ENCODE measurements at regions not wholly inside any gene's neighbourhood (a gene's known extent, or its start where the extent isn't known, plus 50 kb on each side); places are given as distances from the start of the nearest gene placed in this dataset.

DNA sequence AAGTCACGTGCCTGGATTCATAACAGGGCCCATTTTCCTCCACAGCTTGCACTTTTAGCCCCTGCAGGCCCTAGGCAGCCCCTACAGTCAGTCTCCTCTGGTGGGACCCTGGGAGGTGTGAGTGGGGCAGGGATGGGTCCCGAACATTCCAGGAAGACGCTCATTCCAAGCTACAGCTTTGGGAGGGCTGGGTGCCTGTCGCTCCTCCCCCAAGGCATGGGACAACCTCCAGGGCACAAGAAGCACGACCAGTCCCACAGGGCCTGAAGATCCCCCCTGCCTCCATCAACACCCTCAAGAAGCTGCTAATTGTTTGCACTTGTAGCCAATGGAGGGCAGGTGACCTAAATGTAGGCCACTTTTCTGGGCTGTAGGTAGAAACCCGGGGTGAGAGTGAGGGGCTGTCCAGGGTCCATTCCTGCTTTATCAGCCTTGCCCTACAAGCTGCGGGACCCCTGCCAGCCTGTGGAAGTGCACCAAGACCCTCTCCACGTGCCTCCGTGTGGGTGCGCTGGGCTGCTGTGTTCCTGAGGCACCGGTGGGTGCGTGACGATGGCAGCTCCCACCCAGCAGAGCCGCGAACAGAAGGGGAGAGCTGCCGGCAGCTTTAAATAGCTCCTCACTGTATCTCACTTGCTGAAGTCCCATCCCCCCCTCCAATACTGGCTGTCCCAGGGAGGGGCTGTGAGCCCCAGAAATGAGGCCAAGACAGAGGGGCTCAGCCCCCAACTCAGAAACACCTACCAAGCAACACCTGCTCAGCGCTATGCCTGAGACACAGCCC is 91.9 kb upstream of the ARAP3 start:
- Histone ChIP-seq H3K27ac (no peak overlapping the region), H3K4me1 (no peaks in the 10 kb centered on the region), H3K4me3 (no peak overlapping the region), H3K9me3 (no peaks in the 10 kb centered on the region), H3K36me3 (no peaks in the 10 kb centered on the region), H3K27me3 (no peaks in the 10 kb centered on the region)
- intact Hi-C loops (cut with DNase I) = no loop called here
- TF ChIP-seq, protein P1, sequence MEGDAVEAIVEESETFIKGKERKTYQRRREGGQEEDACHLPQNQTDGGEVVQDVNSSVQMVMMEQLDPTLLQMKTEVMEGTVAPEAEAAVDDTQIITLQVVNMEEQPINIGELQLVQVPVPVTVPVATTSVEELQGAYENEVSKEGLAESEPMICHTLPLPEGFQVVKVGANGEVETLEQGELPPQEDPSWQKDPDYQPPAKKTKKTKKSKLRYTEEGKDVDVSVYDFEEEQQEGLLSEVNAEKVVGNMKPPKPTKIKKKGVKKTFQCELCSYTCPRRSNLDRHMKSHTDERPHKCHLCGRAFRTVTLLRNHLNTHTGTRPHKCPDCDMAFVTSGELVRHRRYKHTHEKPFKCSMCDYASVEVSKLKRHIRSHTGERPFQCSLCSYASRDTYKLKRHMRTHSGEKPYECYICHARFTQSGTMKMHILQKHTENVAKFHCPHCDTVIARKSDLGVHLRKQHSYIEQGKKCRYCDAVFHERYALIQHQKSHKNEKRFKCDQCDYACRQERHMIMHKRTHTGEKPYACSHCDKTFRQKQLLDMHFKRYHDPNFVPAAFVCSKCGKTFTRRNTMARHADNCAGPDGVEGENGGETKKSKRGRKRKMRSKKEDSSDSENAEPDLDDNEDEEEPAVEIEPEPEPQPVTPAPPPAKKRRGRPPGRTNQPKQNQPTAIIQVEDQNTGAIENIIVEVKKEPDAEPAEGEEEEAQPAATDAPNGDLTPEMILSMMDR (IDR thresholded peaks at IDR 0.05) = no peak
- DNase-seq (no peak), ATAC-seq (no peak)

DNA sequence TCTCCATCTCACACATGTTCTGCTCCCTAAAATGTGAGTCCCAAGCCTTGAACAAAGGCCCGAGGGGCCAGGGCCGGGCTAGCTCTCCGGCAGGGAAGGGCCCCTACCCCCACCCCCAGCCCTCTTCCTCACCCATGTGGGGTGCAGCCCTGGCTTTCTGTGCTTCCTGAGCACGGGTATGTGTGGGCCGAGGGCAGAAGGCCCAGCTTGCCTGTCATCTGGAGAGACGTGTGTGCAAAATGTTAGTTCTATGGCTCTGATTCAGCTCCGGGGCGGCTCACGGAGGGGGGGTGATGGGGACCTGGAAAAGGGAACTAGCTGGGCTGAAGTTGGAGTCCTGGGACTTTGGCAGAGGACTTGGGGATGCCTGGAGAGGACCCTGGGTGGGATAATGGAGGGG is 90.3 kb upstream of the ARAP3 start:
- ATAC-seq (no peak), DNase-seq (no peak)
- TF ChIP-seq, protein P1 (IDR thresholded peaks at IDR 0.05) = no peak
- H3K27me3 ChIP-seq = no peaks in the 10 kb centered on the region
- no peak overlapping the region for H3K27ac ChIP-seq
- H3K36me3 ChIP-seq = no peaks in the 10 kb centered on the region
- no peak overlapping the region for H3K4me3 ChIP-seq
- no peaks in the 10 kb centered on the region for H3K4me1 ChIP-seq
- intact Hi-C loops (cut with DNase I) = no loop called here
- H3K9me3 ChIP-seq = no peaks in the 10 kb centered on the region

DNA sequence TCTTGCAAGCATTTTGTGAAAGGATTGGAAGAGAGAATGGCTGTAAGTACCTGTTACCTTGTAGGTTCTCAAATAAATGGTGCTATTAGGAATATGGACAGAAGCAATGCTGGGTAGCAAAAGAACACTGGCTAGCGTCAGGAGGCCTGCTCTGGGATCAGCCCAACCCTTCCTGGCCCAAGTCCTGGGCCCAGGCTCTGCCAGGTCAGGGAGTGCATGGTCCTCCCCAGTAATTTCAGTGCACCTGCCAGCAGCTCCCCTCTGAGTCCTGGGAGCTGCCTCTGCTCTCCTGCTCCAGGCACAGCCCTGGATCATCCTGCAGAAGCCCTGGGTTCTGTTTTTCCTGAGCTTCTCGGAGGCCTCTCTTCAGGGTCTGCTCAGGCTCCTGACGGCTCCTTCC is 89.5 kb upstream of the ARAP3 start:
- ATAC-seq (no peak), DNase-seq (no peak)
- no peaks in the 10 kb centered on the region for H3K4me1 ChIP-seq
- H3K4me3 ChIP-seq = no peak overlapping the region
- no peaks in the 10 kb centered on the region for H3K9me3 ChIP-seq
- no peaks in the 10 kb centered on the region for H3K36me3 ChIP-seq
- intact Hi-C loops (cut with DNase I) = no loop called here
- TF ChIP-seq, protein P1 (IDR thresholded peaks at IDR 0.05) = no peak
- H3K27ac ChIP-seq = no peak overlapping the region
- no peaks in the 10 kb centered on the region for H3K27me3 ChIP-seq

- TF ChIP-seq, protein P1 (IDR thresholded peaks at IDR 0.05) = no peak
- H3K9me3 ChIP-seq = no peaks in the 10 kb centered on the region
- H3K4me3 ChIP-seq = no peak overlapping the region
- H3K36me3 ChIP-seq = no peaks in the 10 kb centered on the region
- no peak for DNase-seq
- no peak overlapping the region for H3K27ac ChIP-seq
- no peaks in the 10 kb centered on the region for H3K4me1 ChIP-seq
- no peak for ATAC-seq
- H3K27me3 ChIP-seq = no peaks in the 10 kb centered on the region
- intact Hi-C loops (cut with DNase I) = no loop called here
These were observed 89.0 kb upstream of the ARAP3 start for GRCh38 chr5:141771031-141771430.

DNA sequence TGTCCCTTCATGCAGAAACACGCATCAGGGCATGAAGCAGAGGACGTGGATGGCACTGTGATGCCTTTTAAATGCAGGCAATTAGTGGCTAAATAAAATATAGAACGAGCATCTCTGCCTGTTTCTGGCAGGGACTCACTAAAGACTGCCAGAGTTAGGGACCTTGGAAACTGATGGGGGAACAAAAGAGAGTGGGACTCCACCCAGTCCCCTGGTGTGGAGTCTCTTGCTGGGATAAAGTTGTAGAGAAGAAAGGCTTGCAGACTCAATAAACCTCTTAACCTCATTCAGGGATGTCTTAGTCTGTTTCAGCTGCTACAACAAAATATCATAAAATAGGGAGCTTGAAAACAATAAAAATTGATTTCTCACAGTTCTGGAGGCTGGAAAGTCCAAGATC is 87.6 kb upstream of the ARAP3 start:
- Histone ChIP-seq H3K27me3 (no peaks in the 10 kb centered on the region), H3K4me1 (no peaks in the 10 kb centered on the region), H3K9me3 (no peaks in the 10 kb centered on the region), H3K36me3 (no peaks in the 10 kb centered on the region), H3K27ac (no peak overlapping the region), H3K4me3 (no peak overlapping the region)
- TF ChIP-seq, protein P1 (IDR thresholded peaks at IDR 0.05) = no peak
- DNase-seq = no peak
- no peak for ATAC-seq
- intact Hi-C loops (cut with DNase I) = no loop called here
